GM21381 (cell line): ENCODE measurements at regions not wholly inside any gene's neighbourhood (a gene's known extent, or its start where the extent isn't known, plus 50 kb on each side); places are given as distances from the start of the nearest gene placed in this dataset.

Source experiments
- ATAC-seq: cut with Tn5 transposase; IDR thresholded peaks from one replicate; pipeline ENCODE4 v1.9.1; 2021; ENCODE audit warnings: mild to moderate bottlenecking, moderate library complexity; ENCODE audit not compliant: unreplicated experiment

DNA sequence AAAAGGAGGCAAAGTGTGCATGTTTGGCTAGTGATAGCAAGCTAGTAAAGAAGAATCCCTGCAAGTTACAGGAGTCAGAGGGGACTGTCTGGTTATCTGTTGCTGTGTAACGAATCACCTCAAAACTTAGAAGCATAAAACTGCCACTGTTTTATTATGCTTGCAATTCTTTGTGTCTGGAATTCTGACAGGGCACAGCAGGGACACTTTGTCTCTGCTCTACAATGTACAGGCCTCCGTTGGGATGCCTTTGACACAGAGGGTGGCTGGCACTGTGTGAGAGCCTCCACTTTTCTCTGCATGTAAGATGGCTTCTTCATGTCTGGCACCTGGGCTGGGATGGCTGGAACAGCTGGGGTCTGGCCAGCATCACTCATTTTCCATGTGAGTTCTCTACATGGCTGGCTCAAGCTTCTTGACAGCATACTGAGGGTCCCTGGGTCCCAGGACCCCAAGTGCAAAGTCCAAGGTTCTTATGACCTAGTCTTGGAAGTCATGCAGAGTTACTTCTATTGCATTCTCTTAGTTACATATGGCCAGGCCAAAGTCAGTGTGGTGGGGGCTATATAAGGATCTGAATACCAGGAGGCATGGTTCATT, 276.9 kb downstream of the RPS24 start:
- no peak for ATAC-seq

DNA sequence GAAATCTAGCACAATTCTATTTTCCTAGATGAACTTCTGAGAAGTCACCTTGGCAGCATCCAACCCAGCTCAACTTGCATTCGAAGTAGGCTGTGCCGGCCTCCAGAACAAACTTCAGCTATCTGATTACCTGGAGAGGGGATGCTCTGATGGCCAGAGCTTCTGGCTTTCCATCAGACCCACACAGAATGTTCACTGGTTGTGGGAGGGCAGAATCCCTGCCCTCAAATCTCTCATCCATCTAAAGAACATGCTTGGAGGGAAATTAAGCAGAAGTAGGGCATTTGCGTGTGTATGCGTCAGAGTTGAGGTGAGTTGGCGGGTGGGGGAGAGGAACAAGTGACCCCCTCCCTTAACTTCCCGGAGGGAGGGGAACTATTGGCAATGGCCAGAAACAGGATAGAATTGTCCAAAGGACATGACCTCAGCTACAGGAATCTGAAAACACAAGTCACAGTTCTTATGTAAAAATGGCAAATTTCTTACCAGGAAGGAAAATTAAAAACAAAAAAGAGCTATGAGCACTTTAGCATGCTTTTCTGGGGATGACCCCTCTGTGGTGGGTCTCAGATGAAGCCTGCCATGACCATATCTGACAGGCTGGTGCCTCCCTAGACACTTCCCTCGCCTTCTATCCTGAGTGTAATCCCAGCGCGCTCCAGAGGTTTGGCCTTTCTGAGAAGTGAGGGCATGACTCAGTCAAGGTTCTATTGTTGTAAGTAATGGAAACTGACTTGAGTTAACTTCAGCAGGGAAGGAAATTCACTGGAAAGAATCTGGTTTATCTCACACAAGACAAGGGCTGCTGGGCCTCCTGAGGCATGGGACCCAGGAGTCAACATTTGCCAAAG, 278.8 kb downstream of the RPS24 start:
- no peak for ATAC-seq

DNA sequence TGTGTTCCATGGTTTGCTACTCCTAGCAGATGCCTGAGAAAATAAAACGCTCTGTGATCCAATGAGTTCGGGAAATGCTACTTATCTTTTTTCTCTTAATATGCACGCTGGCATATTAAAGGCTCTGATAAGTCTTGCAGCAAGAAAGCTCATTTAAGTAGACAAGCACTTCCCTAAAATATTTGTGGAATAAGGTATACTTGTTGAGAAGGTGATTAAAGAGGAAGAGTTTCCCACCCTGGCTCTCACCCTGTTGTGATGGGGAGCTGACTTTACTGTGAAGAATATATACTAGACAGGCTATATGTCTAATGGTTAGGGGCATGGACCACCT, 279.4 kb downstream of the RPS24 start:
- no peak for ATAC-seq

DNA sequence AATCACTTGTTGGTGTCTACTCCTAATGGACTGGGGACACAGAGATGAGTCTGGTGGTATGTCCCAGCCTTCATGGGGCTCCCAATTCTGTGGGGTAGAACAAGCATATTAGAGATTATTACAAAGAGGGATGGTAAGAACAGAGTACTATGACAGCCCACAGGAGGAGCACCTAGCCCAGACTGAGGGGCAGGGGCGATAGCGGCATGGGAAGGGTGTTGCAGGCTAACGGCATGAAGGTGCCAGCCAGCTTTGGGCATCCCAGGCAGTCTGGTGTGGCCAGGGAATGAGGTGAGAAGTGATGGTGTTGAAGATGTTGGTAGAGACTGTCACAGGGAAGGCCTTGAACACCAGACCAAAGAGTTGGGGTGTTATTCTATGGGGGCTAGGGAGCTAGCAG, 280.0 kb downstream of the RPS24 start:
- ATAC-seq, result no peak

DNA sequence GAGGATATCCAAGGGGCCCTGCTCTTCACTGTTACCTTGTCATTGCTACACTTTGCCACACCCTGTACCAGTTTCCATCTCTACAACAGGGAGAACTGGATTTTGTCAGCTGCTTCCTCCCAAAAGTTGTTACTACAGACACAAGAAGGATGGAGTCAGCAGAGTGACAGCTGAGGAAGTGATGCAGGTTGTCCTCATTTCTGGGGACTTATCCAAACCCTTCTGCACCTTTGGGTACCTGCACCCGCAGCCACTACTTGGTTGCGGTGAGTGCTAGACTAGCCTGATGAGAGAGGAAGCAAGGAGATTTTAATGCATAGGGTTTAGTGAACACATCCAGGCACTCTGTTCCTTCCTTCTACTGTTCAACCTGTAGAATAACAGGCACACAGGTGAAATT, 281.0 kb downstream of the RPS24 start:
- ATAC-seq, result no peak

DNA sequence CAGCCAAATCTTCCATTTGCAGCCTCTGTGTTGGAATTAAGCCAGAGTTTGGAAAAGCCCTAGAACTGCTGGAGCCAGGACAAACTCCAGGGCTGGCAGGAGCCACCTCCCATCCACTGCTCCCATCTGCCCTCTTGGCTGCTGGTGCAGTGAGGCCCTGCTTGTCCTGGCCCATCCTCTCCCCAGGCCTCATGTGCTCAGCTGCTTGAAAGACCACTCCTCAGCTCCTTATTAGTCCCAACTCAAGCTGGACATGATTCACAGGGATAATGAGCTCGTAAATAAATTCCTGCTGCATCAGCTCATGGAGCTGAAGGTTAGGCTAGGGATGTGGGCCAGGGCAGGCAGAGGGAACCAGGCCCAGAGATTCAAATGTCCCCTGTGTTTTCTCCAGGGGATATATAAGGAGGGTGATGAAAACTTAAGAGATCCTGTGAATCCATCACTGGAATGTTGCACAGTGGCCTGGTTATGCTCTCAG, 282.8 kb downstream of the RPS24 start:
- ATAC-seq, result no peak

DNA sequence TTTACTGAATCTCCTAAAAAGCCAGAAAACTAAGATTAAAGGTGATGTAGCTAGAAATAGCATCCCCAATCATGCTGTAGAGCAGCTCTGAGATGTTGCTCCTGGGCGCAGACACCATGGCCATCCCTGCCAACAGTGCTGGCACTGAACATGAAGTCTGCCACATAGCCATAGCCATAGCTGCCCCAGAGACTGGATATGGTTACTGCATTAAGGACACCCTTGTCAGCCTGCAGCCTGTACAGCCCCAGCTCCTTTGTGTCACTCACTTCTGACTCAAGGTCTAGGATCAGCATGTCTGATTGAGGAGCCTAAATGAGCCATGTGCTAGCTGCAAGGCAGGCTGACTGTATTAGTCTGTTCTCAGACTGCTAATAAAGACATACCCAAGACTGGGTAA, 284.6 kb downstream of the RPS24 start:
- ATAC-seq, result no peak

DNA sequence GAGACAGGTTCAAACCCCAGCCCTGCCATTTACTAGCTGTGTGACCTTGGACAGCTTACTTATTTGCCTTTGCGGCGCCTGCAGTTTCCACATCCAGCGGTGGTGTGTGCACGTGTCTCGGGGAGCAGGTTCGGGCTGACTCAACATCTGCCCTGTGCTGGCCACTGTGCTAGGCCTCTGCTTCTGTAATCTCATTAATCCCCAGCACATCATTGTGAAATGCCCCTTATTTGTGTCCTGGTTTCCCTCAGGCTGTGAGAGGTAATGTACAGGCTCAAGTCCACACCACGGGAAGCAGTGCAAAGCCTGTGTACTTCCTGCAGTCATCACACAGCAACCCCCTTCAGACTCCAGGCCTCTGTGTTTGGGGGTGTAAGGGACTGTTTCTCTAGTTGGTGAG, 285.7 kb downstream of the RPS24 start:
- no peak for ATAC-seq

DNA sequence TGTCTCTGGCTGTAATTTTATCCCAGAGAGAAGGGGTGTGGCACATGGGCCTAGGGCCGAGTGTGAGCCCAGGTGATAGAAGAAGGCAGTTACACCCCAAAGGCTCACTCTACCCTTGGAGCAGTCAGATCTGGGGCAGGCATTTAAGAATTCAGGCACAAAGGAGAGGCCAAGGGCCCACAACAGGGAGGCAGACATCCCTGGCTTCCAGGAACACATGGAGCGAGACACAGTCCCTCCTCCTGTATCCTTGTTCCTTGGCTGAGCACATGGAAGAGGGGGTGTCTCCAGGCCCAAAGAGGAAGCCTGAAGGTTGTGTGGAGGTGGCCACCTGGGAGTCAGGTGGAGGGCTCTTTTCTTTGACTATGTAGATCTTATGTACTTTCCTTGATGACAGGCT, 286.2 kb downstream of the RPS24 start:
- ATAC-seq, result no peak

DNA sequence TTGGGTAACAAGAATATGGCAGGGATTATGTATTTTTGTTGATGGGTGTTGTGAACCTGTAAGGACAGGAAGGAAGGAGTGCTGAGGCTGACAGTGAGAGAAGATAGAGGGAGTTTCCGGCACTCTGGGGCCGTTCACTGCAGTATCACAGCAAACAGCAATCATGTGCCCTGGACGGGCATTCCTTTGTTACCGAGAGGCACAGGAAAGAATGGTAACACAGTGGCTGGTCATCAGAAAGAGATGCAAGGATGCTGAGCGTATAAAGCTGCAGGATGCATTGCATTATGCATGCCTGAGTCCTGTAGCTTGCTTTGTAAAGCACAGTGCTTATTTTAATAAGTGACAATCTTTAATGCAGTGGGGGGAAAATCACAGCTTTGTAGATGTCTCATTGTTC, 286.8 kb downstream of the RPS24 start:
- no peak for ATAC-seq

DNA sequence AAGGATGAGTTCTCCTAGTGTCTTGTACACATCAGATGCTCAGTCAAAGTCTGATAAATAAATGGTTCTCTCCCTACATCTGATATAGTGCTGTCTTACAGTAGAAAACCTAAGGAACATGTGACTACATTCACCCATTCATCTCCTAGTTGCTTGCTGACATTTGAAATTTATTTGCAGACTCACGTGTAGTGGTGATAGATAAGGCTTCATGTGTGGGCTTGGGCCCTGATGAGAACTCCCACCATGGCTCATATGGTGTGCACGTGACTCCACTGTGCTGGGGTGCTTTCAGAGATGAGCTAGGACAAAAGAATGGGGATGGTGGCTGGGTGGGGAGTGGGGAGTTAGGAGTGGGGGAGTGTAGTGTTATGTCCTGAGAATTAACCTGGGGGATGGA, 287.3 kb downstream of the RPS24 start:
- ATAC-seq, result no peak

DNA sequence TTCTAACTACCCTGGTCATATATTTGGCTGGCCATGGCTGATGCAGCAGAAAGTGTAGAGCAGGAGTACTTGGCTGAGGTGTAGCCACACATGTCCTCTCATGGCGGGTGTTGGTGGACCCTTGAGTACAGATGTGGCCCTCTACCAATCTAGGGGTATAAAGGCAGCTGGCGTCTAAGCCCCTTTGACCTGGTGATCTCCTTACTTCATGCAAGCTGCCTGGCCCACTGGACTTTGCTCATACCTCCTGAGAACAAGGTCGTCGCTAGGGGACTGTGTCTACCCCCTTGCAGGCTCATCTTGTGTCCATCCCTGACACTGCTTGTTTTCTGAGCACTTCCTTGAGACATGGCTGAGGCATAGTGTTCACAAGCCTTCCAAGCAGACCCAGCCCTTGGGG, 287.8 kb downstream of the RPS24 start:
- ATAC-seq, result no peak

DNA sequence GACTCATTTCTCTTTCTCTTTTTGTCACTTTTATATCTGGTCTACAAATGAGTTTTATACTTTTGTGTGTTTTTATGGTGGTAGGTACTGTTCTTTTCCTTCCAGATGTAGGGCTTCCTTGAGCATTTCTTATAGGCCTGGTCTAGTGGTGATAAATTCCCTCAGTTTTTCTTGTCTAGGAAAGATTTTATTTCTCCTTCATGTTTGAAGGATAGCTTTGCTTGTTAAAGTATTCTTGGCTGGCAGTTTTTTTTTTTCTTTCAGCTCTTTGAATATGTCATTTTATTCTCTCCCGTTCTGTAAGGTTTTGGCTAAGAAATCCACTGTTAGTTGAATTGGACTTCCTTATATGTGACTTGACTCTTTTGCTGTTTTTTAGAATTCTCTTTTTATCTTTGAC, 292.7 kb downstream of the RPS24 start:
- no peak for ATAC-seq

DNA sequence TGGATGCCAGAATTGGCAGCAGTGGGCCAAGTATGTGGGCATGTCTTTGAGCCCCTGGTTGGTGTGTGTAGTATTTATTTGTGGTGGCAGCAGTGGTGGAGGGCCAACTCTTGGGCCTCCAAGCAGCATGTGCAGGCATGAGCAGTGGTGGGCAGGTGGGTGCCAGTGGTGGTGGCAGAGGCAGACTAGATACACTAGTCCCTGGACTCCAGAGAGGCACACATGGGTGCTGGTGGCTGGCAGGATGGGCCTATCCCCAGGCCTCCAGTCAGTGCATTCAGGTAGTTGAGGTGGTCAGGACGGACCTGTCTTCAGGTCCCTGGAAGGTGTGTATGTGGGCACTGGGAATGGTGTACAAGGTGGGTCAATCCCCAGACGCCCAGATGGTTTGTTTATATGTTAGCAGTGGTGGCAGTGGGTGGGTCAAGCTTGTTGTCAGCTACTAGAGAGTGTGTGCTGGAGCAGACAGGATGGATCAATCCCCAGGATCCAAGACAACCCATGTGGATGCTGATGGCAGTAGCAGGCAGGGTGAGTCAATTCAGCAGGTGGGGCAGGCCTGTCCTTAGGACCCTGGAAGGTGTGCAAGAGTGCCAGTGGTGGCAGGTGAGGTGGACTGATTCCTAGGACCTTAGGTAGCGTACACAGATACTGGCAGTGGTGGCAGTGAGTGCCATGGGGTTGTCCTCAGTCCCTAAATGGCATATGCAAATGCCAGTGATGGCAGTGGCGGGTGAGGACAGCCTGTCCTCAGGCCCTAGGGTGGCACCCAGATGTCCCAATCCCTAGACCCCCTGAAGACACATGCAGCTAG, 294.3 kb downstream of the RPS24 start:
- ATAC-seq, result no peak

DNA sequence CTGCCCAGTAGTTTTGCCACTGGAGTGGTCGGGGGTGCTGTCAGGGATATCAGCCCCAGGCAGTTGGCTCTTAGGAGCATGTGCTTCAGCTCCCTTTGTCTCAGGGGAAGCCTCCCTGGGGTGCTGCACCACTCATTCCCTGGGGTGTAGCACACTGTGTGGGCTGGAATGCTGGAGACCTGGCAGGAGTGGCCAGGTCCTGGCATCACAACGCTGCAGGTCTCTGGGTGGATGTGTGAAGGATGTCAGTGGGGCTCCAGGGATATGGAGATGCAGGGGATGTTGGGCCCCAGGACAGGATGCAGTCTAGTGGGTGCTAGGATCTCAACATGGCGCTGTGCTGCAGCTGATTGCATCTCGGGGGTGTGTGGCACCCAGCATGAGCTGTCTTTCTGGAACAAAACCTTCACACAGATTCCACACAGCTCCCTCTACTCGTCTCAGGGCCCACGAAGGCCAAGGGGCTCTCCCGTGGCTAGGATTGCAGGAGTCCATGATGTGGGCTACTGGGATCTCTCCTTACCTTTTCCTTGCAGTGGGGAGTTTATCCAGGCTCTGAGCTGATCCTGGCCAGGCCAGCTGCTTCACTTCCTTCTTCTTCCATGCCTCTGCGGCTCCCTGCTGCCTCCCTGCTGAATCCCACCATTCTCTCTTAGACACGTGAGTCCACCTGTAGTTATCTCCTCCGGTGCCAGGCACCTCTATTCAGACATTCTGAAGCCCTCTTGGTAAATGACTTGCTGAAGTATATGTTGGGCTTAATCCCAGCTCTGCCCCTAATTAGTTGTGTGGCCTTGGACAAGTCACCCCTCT, 295.1 kb downstream of the RPS24 start:
- ATAC-seq, result no peak

DNA sequence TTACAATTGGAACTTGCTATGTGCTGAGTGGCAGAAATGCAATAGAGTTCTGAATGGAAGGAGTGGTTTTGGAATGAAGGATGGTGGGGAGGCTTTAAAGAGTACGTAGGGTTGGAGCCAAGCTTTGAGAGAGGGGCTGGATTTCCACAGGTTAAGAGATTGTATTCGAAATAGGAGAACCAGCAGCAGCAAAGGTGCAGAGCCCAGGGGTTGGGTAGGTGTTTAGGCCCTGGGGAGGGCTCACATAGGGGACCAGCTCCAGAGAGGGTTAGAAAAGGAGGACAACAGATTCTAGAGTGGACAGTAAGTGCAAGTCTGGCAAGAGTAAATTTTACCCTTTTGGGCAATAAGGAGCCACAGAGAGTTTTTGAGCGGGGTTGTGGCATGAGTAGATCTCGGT, 297.2 kb downstream of the RPS24 start:
- ATAC-seq, result no peak

DNA sequence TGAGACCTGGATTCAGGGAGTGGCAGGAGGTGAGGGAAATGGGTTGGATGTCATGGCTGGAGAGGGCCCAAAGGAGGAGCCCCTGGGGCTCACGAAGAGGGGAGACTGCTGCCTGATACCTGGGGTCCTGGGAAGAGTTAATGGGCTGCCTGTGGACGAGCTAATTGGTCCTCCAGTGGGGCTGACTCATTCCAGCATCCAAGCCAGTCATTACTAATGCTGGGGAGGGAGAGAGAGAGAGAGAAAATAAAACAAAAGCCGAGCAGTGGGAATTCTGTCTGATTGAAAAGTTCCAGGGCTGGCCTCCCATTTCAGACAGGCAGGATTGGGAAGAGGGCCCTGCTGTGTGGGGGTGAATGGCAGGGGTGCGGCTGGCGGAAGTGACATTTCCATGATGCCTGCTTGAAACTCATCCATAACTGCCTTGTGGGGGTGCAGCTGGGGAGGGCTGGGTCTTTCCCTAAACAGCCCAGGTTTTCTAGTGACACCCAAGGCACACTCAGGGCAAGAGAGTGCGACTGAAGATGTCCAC, 297.8 kb downstream of the RPS24 start:
- no peak for ATAC-seq

DNA sequence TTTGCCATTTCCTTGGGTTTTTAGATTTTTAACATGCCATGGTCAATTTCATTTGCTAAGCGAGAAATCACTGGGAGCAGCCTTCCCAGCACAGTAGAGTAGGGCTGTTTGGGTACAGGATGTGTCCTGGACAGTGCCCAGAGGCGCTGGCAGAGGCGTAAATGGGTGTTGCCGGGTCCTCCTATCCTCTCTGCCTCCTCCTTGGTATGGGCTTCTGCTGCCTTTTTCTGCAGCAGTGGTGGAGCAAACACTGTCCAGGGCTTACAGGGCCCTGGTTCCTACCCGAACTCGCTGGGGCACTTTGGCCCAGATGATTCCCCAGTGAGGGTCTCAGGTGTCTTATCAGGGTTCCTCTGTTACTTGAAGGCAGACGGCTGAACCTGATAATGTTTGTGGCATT, 298.3 kb downstream of the RPS24 start:
- ATAC-seq, result no peak

DNA sequence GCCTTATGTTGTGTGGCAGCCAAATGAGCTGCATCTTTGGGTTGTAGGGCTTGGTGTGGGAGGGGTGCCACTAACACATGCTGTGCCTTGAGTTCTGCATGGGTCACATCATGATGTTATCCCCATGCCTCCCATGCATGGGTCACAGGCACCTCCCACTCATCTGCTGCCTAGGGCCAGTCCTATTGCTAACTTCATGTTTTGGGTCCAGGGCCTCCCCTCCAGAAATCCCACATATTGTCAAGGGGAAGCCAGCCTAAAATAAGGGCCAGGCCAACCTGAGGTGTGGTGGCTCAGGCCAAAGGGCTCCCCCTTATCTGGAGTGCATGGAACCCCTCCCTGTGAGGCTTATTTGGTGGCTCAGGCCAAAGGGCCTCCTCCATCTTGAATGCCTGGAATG, 299.0 kb downstream of the RPS24 start:
- no peak for ATAC-seq

DNA sequence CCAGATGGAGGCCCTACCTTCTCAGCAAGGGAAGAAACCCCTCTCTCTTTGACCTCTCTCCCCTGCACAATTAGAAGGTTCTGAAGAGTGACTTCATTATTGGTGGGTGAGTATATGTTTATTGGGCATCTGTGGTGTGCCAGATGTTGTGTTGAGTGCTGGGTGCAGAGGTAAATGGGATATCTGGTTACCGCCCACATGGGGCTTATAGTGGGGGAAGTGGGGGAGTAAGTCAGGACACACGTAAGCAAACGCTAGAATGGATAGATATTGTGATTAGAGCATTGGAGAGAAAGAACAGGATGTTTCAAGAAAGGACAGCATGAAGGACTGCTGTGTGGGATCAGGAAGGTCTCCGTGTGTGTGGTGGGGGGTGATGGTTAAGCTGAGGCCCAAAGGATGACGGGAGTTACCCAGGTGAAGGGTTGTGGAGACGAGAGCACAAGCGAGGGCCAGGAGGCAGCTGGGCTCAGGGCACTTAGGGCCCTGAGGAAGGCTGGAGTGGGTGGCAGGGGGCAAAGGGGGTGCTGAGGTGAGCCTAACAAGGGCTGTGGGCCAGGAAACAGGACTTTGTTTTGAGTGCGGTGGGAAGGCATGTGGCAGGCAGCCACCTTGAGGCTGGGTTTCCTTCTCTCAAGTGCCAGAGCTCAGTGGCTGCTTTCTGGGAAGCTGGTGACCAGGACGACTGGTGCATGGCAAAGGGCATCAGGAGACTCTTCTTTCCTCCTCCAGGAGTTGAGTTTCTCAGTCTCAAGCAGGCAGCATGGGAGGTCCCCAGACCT, 299.9 kb downstream of the RPS24 start:
- ATAC-seq, result no peak
